ENCODE measurements at regions not wholly inside any gene's neighbourhood (a gene's known extent, or its start where the extent isn't known, plus 50 kb on each side); places are given as distances from the start of the nearest gene placed in this dataset.

DNA sequence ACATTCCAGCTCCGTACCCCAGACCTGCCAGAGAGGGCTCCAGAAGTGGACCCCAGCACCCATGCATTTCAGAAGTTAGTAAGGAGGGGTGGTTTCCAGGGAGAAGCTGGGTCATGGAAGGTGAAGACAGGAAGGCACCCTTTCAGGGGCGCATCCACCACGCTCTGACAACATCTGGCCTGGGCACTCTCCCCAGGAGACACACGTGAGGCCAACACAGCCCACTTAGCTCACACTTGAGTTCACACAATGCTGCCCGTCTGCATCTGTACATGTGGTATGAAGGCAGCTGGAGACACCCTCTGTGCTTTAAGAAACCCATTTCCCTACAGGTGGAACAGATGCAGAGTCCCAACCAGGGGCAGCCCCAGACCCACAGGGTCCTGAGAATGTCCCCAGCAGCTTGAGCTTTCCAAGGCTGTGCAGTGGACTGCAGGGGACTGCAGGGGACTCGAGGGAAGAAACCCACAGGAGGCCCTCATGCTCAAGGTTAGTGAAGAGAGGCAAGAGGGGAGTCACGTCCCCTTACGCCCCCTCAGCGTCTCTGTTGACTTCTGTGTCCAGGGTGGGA lies 326.8 kb upstream of the IRX1 start:
- DNase-seq, result no peak

DNA sequence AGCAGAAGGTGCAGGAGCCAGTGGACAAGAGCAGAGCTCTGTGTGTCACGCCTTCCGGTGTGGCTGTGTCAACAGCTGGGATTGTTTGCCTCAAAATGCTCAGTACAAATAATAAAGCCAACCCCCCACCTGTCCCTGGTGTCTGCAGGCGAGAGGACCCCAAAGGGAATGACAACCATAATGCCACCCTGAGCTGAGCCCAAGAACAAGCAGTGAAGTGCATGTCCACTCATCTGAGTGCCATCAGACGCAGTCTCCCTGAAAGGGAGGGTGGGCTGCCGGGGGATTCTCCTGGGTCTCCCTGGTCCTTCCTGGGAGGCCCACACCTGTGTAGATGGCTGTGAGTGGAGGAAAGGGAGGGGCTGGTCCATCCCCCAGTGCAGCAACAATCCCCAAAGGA lies 328.8 kb upstream of the IRX1 start:
- DNase-seq, result no peak

DNA sequence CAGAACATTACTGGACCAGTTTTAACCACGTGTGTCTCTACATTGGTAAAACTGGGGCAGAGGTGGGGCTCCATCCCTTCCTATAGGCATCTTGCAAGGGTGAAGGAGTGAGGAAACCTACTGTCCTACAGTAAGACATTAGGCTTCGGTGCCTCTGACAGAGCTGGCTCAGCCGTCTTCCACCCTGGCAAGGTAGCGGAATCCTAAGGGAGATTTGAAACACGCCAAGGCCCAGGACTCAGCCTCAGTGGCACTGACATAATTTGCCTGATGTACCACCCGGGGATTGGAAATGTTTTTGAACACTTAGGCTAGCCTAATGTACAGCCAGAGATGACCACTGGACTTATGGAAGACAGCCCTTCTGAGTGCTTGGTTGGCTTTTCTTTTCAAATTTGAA lies 329.7 kb upstream of the IRX1 start:
- no peak for DNase-seq

DNA sequence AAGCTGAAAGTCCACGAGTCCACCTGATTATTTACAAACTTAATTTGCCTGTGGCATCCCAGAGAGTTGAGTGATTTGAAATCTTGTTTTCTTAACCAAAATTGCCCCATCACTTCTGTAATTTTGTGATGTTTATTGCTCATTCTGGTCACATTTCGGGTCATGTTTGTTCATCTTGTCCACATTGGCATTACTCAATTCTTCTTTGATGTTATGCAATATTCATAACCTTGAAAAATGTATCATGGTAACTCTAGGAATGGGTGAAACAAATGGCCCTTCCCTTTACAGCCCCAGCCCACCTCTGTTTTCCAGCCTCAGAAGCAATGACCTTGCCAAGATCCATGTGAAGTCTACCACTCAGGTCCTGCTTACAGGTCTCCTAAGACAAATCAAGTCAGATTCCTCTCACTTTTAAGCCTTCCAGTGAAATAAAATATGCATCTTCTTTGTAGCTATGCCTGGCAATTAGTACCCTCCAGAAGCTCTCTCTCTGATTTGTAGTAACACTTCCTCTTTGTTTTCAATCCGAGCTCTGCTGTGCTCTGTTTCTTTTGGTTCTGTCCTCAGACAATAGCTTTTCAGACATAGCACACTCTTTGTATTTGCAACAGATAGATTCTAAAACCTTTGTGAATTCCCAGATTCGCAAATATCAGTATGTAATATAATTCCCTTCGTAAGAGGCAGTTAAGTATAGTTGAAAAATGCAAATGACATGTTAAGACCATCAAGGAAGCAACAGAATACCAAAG lies 330.3 kb upstream of the IRX1 start:
- no peak for DNase-seq

DNA sequence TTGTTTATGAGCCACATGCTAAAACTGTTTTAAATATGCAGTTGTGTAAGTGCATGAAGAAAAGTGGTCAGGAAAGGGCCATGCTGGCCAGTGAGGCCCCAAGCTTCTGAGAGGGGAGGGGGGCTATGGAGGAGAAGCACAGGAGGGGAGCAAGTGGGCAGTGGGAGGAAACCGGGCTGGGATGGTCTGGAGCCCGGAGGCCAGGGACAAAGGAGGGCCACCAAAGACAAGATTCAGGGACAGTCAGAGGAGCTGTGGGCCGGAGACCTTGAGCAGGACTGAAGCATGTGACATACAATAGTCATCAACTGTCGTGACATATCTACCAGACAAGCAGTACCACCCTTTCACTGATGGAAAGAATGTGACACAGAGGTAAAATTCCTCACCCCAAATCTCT lies 333.2 kb upstream of the IRX1 start:
- DNase-seq, result no peak

DNA sequence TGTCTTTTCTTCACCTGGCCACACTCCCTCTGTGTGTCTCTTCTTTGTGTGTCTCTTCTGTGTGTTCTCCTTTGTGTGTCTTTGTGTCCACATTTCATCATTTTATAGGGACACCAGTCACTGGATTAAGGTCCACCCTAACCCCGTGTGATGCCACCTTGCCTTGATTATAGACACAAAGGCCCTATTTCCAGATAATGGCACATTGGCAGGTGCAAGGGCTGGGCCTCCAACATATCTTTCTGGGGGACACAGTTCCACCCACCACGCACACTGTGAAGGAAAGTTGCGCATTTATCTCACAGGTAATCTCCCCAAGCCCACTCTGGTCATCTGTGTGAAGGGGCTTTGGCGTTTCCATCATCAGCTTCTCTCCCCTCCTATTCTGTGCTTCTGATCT lies 334.6 kb upstream of the IRX1 start:
- no peak for DNase-seq

DNA sequence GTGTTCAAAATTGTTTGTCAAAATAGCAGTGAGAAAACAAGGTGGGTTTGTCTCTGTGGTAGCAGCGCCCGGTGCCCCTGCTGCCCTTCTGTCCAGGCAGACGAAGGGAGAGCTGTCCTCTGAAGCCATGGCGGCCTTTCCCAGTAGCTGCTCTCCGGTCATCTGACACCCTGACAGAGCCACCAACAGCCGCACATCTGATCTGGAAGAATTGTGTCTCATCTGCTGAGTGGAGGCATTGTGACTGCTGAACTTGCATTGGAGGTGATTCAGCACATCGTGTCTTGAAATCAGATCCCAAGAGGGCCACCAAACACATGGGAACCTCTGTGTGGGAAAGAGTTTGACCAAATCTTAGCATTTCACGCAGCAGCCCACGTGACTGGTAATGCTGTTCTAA lies 337.6 kb upstream of the IRX1 start:
- DNase-seq, result no peak

DNA sequence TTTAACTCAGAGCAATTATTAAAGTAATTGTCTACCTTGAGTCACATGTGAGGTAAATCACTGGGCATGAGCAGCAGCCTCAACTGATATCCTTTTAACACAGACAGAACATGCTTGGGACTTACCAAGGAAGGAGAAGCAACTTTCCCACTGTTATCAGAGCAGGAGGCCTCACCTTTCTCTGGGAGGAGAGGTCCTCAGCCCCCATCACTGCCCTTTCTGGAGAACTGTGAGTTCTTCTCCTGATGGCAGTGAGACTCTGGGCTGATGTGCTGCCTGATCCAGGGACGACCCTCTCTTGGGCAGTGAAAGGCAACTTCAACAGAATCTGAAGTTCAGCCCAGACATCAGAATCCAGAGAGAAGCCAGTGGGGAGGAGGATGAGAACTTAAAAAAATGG lies 343.4 kb upstream of the IRX1 start:
- no peak for DNase-seq

DNA sequence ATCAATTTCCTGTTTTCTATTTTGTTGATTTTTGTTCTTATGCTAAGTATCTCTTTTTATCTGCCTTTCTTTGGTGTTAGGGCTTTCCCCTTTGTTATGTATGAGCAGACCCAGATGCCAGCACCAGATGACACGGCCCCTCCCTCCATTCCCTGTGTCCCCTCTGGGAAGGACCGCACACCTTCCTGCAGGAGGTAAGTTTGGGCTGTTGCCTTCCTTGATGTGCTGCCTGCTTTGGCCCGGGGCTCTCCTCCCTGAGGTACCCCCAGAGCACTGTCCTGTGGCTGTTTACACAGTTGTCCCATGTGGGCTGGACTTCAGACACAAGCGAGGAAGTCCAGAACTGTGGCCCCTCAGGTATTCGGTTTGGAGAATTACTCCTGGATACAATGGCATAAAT lies 343.8 kb upstream of the IRX1 start:
- no peak for DNase-seq

DNA sequence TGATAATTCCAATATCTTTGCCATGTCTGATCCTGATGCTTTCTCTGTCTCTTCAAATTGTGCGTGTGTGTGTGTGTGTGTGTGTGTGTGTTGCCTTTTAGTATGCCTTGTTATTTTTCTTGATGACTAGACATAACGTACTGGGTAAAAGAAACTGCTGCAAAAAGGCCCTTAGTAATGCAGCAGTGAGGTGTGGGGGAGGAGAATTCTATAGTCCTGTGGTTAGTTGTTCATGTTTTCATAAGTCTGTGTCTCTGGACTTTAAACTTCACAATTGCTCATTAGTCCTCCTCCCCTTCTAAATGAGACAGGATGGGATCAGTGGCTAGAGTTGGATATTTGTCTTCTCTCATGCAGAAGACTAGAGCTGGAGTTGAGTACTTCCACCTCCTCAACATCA lies 346.2 kb upstream of the IRX1 start:
- no peak for DNase-seq

DNA sequence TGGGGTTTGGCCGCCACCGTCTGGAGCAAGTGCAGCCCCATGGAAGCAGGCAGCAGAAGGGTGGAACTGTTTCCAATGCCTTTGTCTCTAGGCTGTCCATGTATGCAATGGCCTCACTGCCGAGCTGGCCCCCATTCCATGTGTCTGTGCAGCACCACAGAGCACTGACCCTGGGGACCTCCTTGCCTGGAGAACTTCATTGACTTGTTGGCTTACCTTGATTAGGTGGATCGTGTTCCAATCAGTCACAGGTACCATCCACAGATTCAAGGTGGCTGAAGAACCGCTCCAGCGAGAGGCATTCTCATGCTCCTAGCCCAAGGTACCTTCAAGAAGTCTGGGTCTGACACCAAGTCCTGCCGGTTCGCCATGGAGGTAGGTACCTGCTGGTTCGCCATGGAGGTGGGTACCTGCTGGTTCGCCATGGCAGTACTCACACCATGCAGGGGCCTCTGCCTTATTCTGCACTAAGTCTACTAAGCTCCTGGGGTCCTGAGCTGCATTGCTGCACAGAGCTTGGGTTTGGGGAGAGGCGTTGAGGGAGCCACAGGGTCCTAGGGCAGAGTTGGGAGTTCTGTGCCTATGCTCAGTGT lies 358.3 kb upstream of the IRX1 start:
- no peak for DNase-seq

DNA sequence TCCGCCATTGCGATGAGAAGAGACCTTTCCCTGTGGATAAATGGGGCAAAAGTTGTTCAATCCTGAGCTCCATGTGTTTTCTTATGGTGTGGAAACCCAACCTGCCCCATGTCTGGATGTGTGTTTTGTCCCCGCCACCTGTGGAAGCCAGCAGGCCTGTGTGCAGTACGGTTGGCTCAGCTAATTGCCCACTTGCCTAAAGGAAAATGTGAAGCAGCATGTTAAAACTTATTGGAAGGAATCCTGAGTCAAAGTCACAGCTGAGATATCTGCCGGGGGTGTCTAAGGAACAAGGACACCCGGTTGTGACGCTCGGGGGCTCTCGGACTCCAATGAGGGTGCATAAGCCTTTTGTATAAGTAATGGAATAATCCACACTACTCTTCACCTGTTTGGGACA lies 361.1 kb upstream of the IRX1 start:
- DNase-seq, result no peak

DNA sequence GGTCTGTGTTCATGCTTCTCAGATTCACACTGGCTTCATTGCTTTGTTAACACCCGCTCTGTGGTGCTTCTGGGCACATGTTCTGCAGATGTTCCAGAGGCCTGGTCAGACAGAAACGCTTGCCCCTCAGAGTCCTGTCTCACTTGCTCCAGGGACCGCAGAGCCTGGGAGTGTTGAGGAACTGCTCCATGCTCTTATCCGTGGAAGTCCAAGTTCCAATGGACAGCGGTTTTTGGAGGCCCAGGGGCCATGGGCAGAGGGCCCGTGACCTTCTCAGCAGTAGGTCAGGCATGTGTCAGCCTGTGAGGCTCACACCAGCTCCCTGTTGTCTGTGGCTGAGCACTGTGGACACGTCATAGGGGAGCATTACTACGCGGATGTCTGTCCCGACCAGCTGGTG lies 364.7 kb upstream of the IRX1 start:
- no peak for DNase-seq

DNA sequence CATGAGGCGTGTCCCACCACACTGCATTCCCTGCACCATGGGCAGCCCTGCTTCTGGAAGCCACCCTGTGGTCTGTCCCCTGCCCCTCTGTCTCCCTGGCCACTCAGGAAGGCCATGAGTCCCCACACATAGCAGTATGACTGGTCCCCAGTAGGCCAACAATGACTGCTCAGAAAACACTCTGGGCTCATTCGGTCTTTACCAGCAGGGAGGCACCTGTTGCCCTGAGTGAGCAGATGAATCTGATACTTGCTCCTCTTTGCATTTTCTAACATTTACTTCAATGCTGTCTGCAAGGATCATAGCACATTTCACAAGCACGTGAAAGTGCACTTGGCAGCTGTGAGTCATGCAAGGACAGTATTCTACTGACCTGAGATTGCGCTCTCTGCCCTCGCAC lies 365.4 kb upstream of the IRX1 start:
- no peak for DNase-seq

DNA sequence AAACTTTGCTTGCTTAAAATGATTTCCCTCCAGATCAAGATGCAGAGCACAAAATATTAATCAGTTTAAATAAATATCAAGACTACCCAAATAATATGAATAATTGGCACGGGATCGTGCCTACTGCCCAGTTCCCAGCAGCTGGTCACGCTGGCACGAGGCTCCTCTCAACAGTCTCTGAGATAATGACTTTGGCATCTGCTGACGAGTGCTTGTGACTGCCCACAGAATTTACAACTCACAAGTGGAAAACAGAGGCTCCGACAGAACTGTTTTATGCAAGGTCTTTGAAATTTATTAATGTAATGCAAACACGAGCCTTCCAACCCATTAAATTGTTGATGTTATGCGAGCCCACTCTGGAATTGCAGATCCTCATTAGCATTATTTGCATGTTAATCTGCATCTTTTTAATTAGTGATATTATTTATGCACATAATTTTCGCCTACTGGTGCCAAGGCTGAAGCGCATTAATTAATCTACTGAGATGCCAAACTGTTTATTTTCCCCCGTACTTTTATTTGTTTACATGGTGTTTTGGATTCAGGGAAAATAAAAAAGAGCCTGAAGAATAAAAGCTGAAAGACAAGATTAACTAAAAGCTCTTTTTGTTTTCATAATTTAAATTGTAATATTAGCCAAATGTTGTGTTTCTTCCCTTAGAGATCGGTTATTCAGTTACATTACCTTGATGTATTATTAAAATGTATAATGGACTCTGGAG lies 369.3 kb upstream of the IRX1 start:
- DNase-seq, result no peak

DNA sequence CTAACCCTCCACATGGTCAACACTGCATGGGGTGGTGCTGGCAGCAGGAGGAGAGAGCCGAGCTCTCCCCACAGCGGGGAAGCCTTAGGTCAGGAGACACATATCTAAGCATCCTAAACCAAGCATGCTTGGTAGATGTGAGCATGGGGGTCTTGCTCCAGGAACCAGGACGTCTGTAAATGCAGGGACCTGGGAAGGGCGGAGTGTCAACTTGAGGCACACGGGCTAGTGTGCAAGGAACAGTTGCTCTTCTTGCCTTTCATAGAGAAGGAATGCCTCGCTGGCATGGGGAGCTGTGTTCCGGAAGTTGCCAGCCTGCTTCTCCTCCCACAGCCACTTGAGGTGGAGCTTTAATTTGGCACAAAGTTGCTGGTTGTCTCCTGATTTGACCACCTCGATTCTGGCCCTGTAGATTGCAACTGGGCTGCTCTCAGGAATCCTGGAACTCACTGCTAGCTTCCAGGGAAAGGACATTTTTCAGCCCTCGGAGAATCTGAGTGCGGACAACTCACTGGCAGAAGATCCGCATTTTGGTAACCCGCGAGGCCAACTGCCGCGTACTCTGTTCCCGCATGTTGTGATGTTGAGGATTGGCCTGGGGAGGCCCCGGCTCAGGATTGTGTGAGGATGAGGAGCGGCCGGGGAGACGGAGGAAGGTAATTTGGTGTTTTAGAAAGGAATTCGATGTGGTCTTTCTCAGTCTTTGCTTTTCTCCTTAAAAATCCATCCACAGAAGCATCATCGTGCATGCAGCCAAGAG lies 370.3 kb upstream of the IRX1 start:
- DNase-seq, result no peak

DNA sequence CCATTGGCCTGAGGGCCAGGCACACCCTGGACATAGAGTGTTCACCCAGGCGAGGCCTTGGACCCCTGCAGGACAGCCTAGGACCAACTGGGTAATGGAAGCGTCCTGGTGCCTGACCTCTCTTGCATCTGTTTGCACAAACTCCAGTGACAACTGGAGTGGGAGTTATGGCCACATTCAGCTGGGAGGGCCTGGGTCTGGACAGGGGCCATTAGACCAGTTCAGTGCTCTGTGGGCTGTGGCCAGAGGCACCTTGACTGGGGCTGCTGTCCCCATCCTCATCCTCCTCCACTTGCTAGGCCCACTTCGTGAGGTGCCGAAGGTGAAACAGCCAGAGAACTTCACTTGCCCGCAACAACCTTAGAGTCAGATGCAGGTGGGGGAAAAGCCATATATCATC lies 372.7 kb upstream of the IRX1 start:
- no peak for DNase-seq

DNA sequence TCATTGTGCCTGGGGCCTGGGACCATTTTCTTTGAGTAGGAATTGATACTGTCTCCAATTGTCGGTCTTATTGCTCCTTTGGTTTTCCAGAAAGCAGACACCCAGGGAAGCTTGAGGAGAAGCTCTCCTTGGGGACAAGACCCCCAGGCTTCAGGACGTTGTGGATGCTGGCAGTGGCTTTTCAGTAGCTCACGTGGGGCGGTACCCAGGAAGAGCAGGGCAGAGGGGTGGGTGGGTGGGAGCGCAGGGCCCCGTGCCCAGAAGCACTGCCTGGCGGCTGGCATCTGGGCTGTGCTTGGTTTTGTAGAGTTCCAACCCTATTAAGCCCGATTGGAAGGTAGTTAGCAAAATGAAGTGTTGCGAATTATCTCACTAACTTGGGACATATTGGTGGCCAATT lies 374.2 kb upstream of the IRX1 start:
- DNase-seq, result no peak

DNA sequence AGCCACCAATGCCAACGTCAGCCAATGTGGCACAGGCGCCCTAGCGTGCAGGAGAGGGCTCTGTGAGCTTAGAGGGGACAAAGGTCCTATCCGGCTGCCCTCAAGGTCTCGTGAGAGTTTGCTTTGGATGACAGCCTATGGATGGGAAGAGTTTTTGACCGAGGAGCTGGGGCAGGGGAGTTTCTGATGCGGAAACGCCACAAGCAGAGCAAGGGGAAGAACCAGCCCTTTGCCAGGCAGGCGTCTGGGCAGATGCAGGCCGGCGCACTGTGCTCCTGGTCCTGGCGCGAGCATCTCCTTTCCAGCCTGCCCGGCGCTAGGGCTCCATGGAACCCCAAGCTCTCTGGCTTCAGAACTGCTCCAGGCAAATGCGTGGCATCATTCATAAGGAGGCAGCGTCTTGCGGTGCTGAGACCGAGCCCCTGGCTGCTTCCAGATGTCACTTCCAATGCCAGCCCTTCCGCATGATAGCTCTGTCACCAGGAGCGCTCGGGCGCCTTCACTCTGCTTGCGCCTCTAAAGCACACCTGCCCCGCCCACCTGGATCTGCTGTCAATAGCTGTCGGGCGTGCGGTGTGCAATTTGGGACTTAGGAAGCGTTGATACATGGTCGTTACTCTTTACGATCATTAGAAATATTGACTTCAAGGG lies 374.9 kb upstream of the IRX1 start:
- DNase-seq, result no peak

DNA sequence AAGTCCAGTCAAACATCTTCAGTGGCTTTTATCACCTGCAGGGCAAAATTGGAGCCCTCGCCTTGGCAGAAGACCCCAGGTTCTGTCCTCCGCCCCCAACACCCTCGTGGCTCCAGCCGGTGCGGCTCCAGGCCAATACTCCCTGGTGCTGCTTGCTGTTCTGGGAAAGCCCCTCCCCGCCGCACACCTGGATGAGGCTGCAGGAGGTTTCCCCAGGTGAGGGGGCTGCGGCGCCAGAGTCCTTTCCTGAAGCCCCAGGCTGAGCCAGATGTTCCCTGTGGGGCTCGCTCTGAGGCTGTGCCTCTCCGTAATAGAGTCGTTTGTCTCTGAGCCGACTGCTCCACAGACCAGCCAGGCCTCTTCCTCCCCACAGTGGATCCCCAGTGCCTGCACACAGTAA lies 375.4 kb upstream of the IRX1 start:
- DNase-seq, result no peak

DNA sequence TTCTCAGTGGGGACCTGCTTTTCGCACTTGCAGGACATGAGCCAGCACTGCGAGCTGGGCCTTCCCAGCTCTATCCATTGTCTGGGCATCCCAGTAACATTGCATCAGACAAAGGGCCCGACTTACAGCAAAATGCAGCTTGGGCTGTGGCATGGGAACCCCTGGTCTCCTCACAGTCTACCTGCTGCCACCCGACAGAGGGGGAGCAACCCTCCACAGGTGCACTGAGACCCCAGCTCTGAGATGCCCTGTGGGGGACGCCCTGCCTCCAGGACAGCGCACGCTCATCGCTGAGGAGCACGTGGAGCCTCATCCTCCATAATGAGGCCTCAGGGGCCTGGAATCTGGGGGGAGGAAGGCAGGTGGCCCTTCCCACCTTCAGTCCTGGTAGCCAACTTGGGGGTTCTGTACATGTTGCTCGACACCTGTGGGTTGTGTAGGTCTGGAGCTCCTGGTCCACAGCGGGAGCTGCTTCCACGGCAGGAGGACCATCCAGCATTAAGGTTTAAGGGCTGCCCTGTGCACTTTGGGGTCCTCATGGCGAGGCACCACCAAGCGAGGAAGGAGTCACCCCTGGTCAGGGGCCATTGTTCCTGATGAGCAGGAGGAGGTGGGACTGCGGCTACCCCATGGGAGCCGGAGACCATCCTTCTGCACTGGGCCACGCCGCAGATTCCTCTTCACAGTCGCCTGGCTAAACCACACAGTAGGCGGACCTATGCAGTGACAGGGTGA lies 376.5 kb upstream of the IRX1 start:
- no peak for DNase-seq
